Uterus (tissue), 3 donors: ENCODE measurements at regions not wholly inside any gene's neighbourhood (a gene's known extent, or its start where the extent isn't known, plus 50 kb on each side); places are given as distances from the start of the nearest gene placed in this dataset.

Experiments
- DNase-seq, 2 donors: peaks; one replicate each; pipeline ENCODE4 v3.0.0-alpha.2; 2019 to 2020
- H3K27ac ChIP-seq, 2 donors: fragments of 200-600 bp; sonication (generic); 1 replicate in 1 of 2; 2 replicates in 1 of 2; pipeline ENCODE4 v1.5.1; 2016 to 2018
- H3K27me3 ChIP-seq, 2 donors: fragments of 200-600 bp; sonication (generic); one replicate each; pipeline ENCODE4 v1.5.1; 2018 to 2019; ENCODE audit warnings: control low read depth in 1 of 2
- H3K36me3 ChIP-seq, 2 donors: fragments of 200-600 bp; sonication (generic); one replicate each; pipeline ENCODE4 v1.5.1; 2019; ENCODE audit warnings: control low read depth in 1 of 2
- H3K4me1 ChIP-seq, 2 donors: fragments of 200-600 bp; sonication (generic); one replicate each; pipeline ENCODE4 v1.5.1; 2018 to 2019; ENCODE audit warnings: control low read depth in 1 of 2
- H3K4me3 ChIP-seq, 2 donors: fragments of 200-600 bp; sonication (generic); 1 replicate in 1 of 2; 2 replicates in 1 of 2; pipeline ENCODE4 v1.5.1; 2018 to 2019; ENCODE audit warnings: mild to moderate bottlenecking in 1 of 2
- H3K9me3 ChIP-seq, 2 donors: fragments of 200-600 bp; sonication (generic); one replicate each; pipeline ENCODE4 v1.5.1; 2019; ENCODE audit warnings: control low read depth in 1 of 2
- CTCF ChIP-seq, 4 experiments: fragments of 200-600 bp in 2 of 4; fragments of 450-650 bp in 2 of 4; sonication (generic) in 2 of 4; IDR thresholded peaks; one replicate each; pipeline ENCODE4 v1.5.1; 2016 to 2019; ENCODE audit warnings: antibody characterized with exemption in 4 of 4, mild to moderate bottlenecking in 2 of 4, moderate library complexity in 1 of 4
- POLR2A ChIP-seq, 2 donors: fragments of 450-650 bp; IDR thresholded peaks; one replicate each; pipeline ENCODE4 v1.6.1; 2016; ENCODE audit warnings: antibody characterized with exemption in 2 of 2, mild to moderate bottlenecking in 1 of 2, moderate library complexity in 1 of 2
- intact Hi-C: fragments of 100-400 bp; cut with DNase I; formaldehyde crosslinking; loops from one replicate; pipeline ENCODE4 v1.15.1; 2023; ENCODE audit warnings: low total_unique reads
- donor health status: DM: yes; HTN: yes; CAD: no.

- H3K27me3 ChIP-seq = no peaks in the 10 kb centered on the region
- intact Hi-C loops = no loop called here
- TF ChIP-seq POLR2A (IDR thresholded peaks at IDR 0.05) (no peak), CTCF (IDR thresholded peaks at IDR 0.05) (no peak)
These were observed 968.6 kb upstream of the ZNF722 start for GRCh38 chr7:63030061-63030460.

GRCh38 chr7:63031838-63032436 is 966.7 kb upstream of the ZNF722 start:
- H3K27ac ChIP-seq = no peak overlapping the region
- no peaks in the 10 kb centered on the region for H3K9me3 ChIP-seq
- H3K27me3 ChIP-seq = no peaks in the 10 kb centered on the region
- intact Hi-C loops = no loop called here
- H3K36me3 ChIP-seq = no peaks in the 10 kb centered on the region
- no peaks in the 10 kb centered on the region for H3K4me1 ChIP-seq
- DNase-seq = no peak
- TF ChIP-seq POLR2A (IDR thresholded peaks at IDR 0.05) (no peak), CTCF (IDR thresholded peaks at IDR 0.05) (no peak)
- H3K4me3 ChIP-seq = no peak overlapping the region

More at GRCh38 chr7:63030061-63030460, 968.6 kb upstream of the ZNF722 start:
- no peaks in the 10 kb centered on the region for H3K4me1 ChIP-seq
- no peak overlapping the region for H3K27ac ChIP-seq
- H3K36me3 ChIP-seq = no peaks in the 10 kb centered on the region
- H3K9me3 ChIP-seq = no peaks in the 10 kb centered on the region
- DNase-seq = no peak
- no peak overlapping the region for H3K4me3 ChIP-seq

GRCh38 chr7:63037242-63037641 is 961.4 kb upstream of the ZNF722 start:
- H3K9me3 ChIP-seq = no peaks in the 10 kb centered on the region

GRCh38 chr7:63038987-63039386 is 959.7 kb upstream of the ZNF722 start:
- Histone ChIP-seq H3K36me3 (no peaks in the 10 kb centered on the region), H3K4me1 (no peaks in the 10 kb centered on the region), H3K27ac (no peak overlapping the region), H3K27me3 (no peaks in the 10 kb centered on the region), H3K4me3 (no peak overlapping the region), H3K9me3 (no peaks in the 10 kb centered on the region)
- intact Hi-C loops = no loop called here
- TF ChIP-seq CTCF (IDR thresholded peaks at IDR 0.05) (no peak), POLR2A (IDR thresholded peaks at IDR 0.05) (no peak)
- no peak for DNase-seq

More at GRCh38 chr7:63037242-63037641, 961.4 kb upstream of the ZNF722 start:
- Histone ChIP-seq H3K4me3 (no peak overlapping the region), H3K36me3 (no peaks in the 10 kb centered on the region), H3K27ac (no peak overlapping the region), H3K4me1 (no peaks in the 10 kb centered on the region), H3K27me3 (no peaks in the 10 kb centered on the region)
- no peak for DNase-seq
- intact Hi-C loops = no loop called here
- TF ChIP-seq POLR2A (IDR thresholded peaks at IDR 0.05) (no peak), CTCF (IDR thresholded peaks at IDR 0.05) (no peak)

- Histone ChIP-seq H3K4me1 (no peaks in the 10 kb centered on the region), H3K36me3 (no peaks in the 10 kb centered on the region), H3K27ac (no peak overlapping the region), H3K27me3 (no peaks in the 10 kb centered on the region), H3K9me3 (no peaks in the 10 kb centered on the region), H3K4me3 (no peak overlapping the region)
- no peak for DNase-seq
- intact Hi-C loops = no loop called here
- no peak for TF ChIP-seq CTCF (IDR thresholded peaks at IDR 0.05)
- no peak for TF ChIP-seq POLR2A (IDR thresholded peaks at IDR 0.05)
These were observed 958.8 kb upstream of the ZNF722 start for GRCh38 chr7:63039882-63040281.
